ENCODE measurements at regions not wholly inside any gene's neighbourhood (a gene's known extent, or its start where the extent isn't known, plus 50 kb on each side); places are given as distances from the start of the nearest gene placed in this dataset.
"Not testable (repeated sequence)": the region's sequence is repeated elsewhere in the genome, so short reads cannot be mapped to it uniquely, and the experiment has no call there.

- H3K4me3 ChIP-seq (ENCODE audit: low read length): no peak overlapping the region
- H3K27ac ChIP-seq (ENCODE audit: low read length): no peak overlapping the region
- TF ChIP-seq POLR2AphosphoS5 (IDR thresholded peaks at IDR 0.05): no peak
- TF ChIP-seq SMC3 (conservative IDR thresholded peaks at IDR 0.05; ENCODE audit: poor library complexity): no peak
- no peak for TF ChIP-seq RAD21 (conservative IDR thresholded peaks at IDR 0.05)
- TF ChIP-seq, protein P1, sequence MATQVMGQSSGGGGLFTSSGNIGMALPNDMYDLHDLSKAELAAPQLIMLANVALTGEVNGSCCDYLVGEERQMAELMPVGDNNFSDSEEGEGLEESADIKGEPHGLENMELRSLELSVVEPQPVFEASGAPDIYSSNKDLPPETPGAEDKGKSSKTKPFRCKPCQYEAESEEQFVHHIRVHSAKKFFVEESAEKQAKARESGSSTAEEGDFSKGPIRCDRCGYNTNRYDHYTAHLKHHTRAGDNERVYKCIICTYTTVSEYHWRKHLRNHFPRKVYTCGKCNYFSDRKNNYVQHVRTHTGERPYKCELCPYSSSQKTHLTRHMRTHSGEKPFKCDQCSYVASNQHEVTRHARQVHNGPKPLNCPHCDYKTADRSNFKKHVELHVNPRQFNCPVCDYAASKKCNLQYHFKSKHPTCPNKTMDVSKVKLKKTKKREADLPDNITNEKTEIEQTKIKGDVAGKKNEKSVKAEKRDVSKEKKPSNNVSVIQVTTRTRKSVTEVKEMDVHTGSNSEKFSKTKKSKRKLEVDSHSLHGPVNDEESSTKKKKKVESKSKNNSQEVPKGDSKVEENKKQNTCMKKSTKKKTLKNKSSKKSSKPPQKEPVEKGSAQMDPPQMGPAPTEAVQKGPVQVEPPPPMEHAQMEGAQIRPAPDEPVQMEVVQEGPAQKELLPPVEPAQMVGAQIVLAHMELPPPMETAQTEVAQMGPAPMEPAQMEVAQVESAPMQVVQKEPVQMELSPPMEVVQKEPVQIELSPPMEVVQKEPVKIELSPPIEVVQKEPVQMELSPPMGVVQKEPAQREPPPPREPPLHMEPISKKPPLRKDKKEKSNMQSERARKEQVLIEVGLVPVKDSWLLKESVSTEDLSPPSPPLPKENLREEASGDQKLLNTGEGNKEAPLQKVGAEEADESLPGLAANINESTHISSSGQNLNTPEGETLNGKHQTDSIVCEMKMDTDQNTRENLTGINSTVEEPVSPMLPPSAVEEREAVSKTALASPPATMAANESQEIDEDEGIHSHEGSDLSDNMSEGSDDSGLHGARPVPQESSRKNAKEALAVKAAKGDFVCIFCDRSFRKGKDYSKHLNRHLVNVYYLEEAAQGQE (IDR thresholded peaks at IDR 0.05; ENCODE audit: borderline replicate concordance): no peak
- TF ChIP-seq CTCF (IDR thresholded peaks at IDR 0.05; ENCODE audit: poor library complexity, severe bottlenecking): no peak
- no peak for TF ChIP-seq TAF1 (IDR thresholded peaks at IDR 0.05; ENCODE audit: low read depth)
- no peak for TF ChIP-seq EZH2 (IDR thresholded peaks at IDR 0.05; ENCODE audit: borderline replicate concordance, insufficient read depth, low read length, poor library complexity, severe bottlenecking)
- H3K9me2 ChIP-seq (ENCODE audit: insufficient read depth, low read length): no peaks in the 10 kb centered on the region
- H2AFZ ChIP-seq (ENCODE audit: low read depth, low read length): no peak overlapping the region
- H3K4me2 ChIP-seq (ENCODE audit: low read length): no peak overlapping the region
- H3K27me3 ChIP-seq (ENCODE audit: insufficient read depth, low read depth, low read length): no peaks in the 10 kb centered on the region
- no peak overlapping the region for H3K9ac ChIP-seq (ENCODE audit: low read length)
- no peaks in the 10 kb centered on the region for H3F3A ChIP-seq (ENCODE audit: insufficient read depth, low read length, poor library complexity, severe bottlenecking)
- no peaks in the 10 kb centered on the region for H3K79me2 ChIP-seq (replicated peaks; ENCODE audit: insufficient read depth, low read length)
- no peaks in the 10 kb centered on the region for H3K9me3 ChIP-seq (ENCODE audit: low read length)
- H4K20me1 ChIP-seq (ENCODE audit: insufficient read depth): no peaks in the 10 kb centered on the region
- no peaks in the 10 kb centered on the region for H3K36me3 ChIP-seq (ENCODE audit: insufficient read depth, low read length)
Measured at GRCh38 chr5:142399891-142400290, 75.1 kb upstream of the SPRY4 start.

DNA sequence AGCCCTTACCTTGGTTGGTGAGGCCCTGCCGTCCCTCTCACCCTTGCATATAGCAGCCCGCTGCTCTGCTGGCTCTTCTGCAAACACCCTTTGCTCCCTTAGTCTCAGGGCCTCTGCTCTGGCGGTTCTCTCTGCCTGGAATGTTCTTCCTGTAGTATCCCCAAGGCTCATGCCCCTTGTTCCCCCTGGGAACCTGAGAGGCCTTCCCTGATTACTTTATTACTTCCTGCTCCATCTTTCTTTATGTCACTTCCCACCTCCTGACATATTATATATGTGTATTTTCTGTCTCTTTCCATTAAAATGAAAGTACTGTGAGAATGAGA, 73.9 kb upstream of the SPRY4 start:
- Histone ChIP-seq H4K20me1 (ENCODE audit: insufficient read depth) (no peaks in the 10 kb centered on the region), H3K27ac (ENCODE audit: low read length) (no peak overlapping the region), H3F3A (ENCODE audit: insufficient read depth, low read length, poor library complexity, severe bottlenecking) (no peaks in the 10 kb centered on the region), H3K79me2 (replicated peaks; ENCODE audit: insufficient read depth, low read length) (no peaks in the 10 kb centered on the region), H3K4me3 (ENCODE audit: low read length) (no peak overlapping the region), H3K36me3 (ENCODE audit: insufficient read depth, low read length) (no peaks in the 10 kb centered on the region), H2AFZ (ENCODE audit: low read depth, low read length) (no peak overlapping the region), H3K9me2 (ENCODE audit: insufficient read depth, low read length) (no peaks in the 10 kb centered on the region), H3K27me3 (ENCODE audit: insufficient read depth, low read depth, low read length) (no peaks in the 10 kb centered on the region), H3K9me3 (ENCODE audit: low read length) (no peaks in the 10 kb centered on the region), H3K4me2 (ENCODE audit: low read length) (no peak overlapping the region), H3K9ac (ENCODE audit: low read length) (no peak overlapping the region)
- TF ChIP-seq POLR2AphosphoS5 (IDR thresholded peaks at IDR 0.05) (no peak), EP300 (conservative IDR thresholded peaks at IDR 0.05; ENCODE audit: poor library complexity, severe bottlenecking) (no peak), CTCF (IDR thresholded peaks at IDR 0.05; ENCODE audit: poor library complexity, severe bottlenecking) (no peak), SMC3 (conservative IDR thresholded peaks at IDR 0.05; ENCODE audit: poor library complexity) (no peak), EZH2 (IDR thresholded peaks at IDR 0.05; ENCODE audit: borderline replicate concordance, insufficient read depth, low read length, poor library complexity, severe bottlenecking) (no peak)
- TF ChIP-seq, protein P1 (IDR thresholded peaks at IDR 0.05; ENCODE audit: borderline replicate concordance): no peak

GRCh38 chr5:142398011-142398729, 73.3 kb upstream of the SPRY4 start:
- not testable (repeated sequence) for H3K27me3 ChIP-seq (ENCODE audit: insufficient read depth, low read depth, low read length); H3K79me2 ChIP-seq (replicated peaks; ENCODE audit: insufficient read depth, low read length); H3K4me2 ChIP-seq (ENCODE audit: low read length); H3K36me3 ChIP-seq (ENCODE audit: insufficient read depth, low read length); H2AFZ ChIP-seq (ENCODE audit: low read depth, low read length); H3K9me2 ChIP-seq (ENCODE audit: insufficient read depth, low read length); H3K4me3 ChIP-seq (ENCODE audit: low read length); H3F3A ChIP-seq (ENCODE audit: insufficient read depth, low read length, poor library complexity, severe bottlenecking); H3K27ac ChIP-seq (ENCODE audit: low read length); H3K9me3 ChIP-seq (ENCODE audit: low read length); H3K9ac ChIP-seq (ENCODE audit: low read length); H4K20me1 ChIP-seq (ENCODE audit: insufficient read depth)

All from neural cell (in vitro differentiated cells).